H9 (cell line): ENCODE measurements at regions not wholly inside any gene's neighbourhood (a gene's known extent, or its start where the extent isn't known, plus 50 kb on each side); places are given as distances from the start of the nearest gene placed in this dataset.
"Not testable (repeated sequence)": the region's sequence is repeated elsewhere in the genome, so short reads cannot be mapped to it uniquely, and the experiment has no call there.

Experiments
- DNase-seq: peaks from one replicate; pipeline ENCODE4 v3.0.0-alpha.2; 2017
- H2AFZ ChIP-seq: one replicate; pipeline ENCODE4 v1.6.1; 2013; ENCODE audit warnings: mild to moderate bottlenecking, low read length, control low read depth, moderate library complexity
- H2AK5ac ChIP-seq: 2 replicates; pipeline ENCODE4 v1.6.1; 2013; ENCODE audit warnings: low read length, control low read depth, mixed read lengths; ENCODE audit not compliant: insufficient read length
- H2BK120ac ChIP-seq: one replicate; pipeline ENCODE4 v1.6.1; 2013; ENCODE audit warnings: low read depth, mild to moderate bottlenecking, low read length, control low read depth, inconsistent platforms; ENCODE audit not compliant: poor library complexity, severe bottlenecking
- H2BK12ac ChIP-seq: 2 replicates; pipeline ENCODE4 v1.6.1; 2013; ENCODE audit warnings: low read length, control low read depth, mixed read lengths, low read depth; ENCODE audit not compliant: insufficient read length
- H2BK15ac ChIP-seq: 2 replicates; pipeline ENCODE4 v1.6.1; 2013; ENCODE audit warnings: low read depth, low read length, control low read depth
- H2BK20ac ChIP-seq: one replicate; pipeline ENCODE4 v1.6.1; 2013; ENCODE audit warnings: low read depth, mild to moderate bottlenecking, low read length, control low read depth, inconsistent platforms; ENCODE audit not compliant: poor library complexity, severe bottlenecking
- H2BK5ac ChIP-seq: 2 replicates; pipeline ENCODE4 v1.6.1; 2013; ENCODE audit warnings: low read length, control low read depth, mixed read lengths; ENCODE audit not compliant: insufficient read length
- H3K14ac ChIP-seq: 2 replicates; pipeline ENCODE4 v1.6.1; 2013; ENCODE audit warnings: low read length, control low read depth; ENCODE audit not compliant: insufficient read depth
- H3K18ac ChIP-seq: 2 replicates; pipeline ENCODE4 v1.6.1; 2013; ENCODE audit warnings: low read depth, mild to moderate bottlenecking, mixed read lengths, low read length, control low read depth; ENCODE audit not compliant: insufficient read length
- H3K23ac ChIP-seq: 2 replicates; pipeline ENCODE4 v1.6.1; 2013; ENCODE audit warnings: low read length, control low read depth, mixed read lengths, low read depth; ENCODE audit not compliant: insufficient read length
- H3K23me2 ChIP-seq: 2 replicates; pipeline ENCODE4 v1.6.1; 2013; ENCODE audit warnings: low read depth, mild to moderate bottlenecking, mixed read lengths, low read length, control low read depth; ENCODE audit not compliant: insufficient read length, poor library complexity, severe bottlenecking
- H3K27ac ChIP-seq: 2 replicates; pipeline ENCODE4 v1.5.1; 2013; ENCODE audit warnings: low read length, control low read depth, mixed read lengths, low read depth; ENCODE audit not compliant: insufficient read length
- H3K27me3 ChIP-seq: 2 replicates; pipeline ENCODE4 v1.6.1; 2013; ENCODE audit warnings: low read length, control low read depth, inconsistent platforms; ENCODE audit not compliant: insufficient read depth
- H3K4ac ChIP-seq: 2 replicates; pipeline ENCODE4 v1.6.1; 2013; ENCODE audit warnings: low read depth, mild to moderate bottlenecking, control low read depth, inconsistent platforms, low read length, moderate library complexity
- H3K4me1 ChIP-seq: 2 replicates; pipeline ENCODE4 v1.6.1; 2013; ENCODE audit warnings: low read length, control low read depth, inconsistent platforms; ENCODE audit not compliant: insufficient read depth
- H3K4me2 ChIP-seq: 2 replicates; pipeline ENCODE4 v1.6.1; 2013; ENCODE audit warnings: low read length, control low read depth, mixed read lengths; ENCODE audit not compliant: insufficient read length, insufficient read depth
- H3K56ac ChIP-seq: 2 replicates; pipeline ENCODE4 v1.6.1; 2013; ENCODE audit warnings: low read depth, mild to moderate bottlenecking, mixed read lengths, low read length, control low read depth; ENCODE audit not compliant: insufficient read length
- H3K79me1 ChIP-seq: 2 replicates; pipeline ENCODE4 v1.6.1; 2013; ENCODE audit warnings: low read depth, mild to moderate bottlenecking, moderate library complexity, low read length, control low read depth, inconsistent platforms; ENCODE audit not compliant: insufficient read depth, poor library complexity, severe bottlenecking
- H3K79me2 ChIP-seq: 2 replicates; pipeline ENCODE4 v1.6.1; 2013; ENCODE audit warnings: low read length, control low read depth, inconsistent platforms; ENCODE audit not compliant: insufficient read depth
- H3K9ac ChIP-seq: 2 replicates; pipeline ENCODE4 v1.6.1; 2013; ENCODE audit warnings: low read length, control low read depth, mixed read lengths; ENCODE audit not compliant: insufficient read length; ENCODE audit errors: extremely low read depth
- H3K9me3 ChIP-seq: one replicate; pipeline ENCODE4 v1.6.1; 2013; ENCODE audit warnings: low read depth, low read length, inconsistent platforms; ENCODE audit not compliant: control insufficient read depth
- H3T11ph ChIP-seq: one replicate; pipeline ENCODE4 v1.6.1; 2013; ENCODE audit warnings: mild to moderate bottlenecking, low read length, control low read depth, inconsistent platforms
- H4K20me1 ChIP-seq: one replicate; pipeline ENCODE4 v1.6.1; 2013; ENCODE audit not compliant: control insufficient read depth, insufficient read length, insufficient read depth
- H4K5ac ChIP-seq: 2 replicates; pipeline ENCODE4 v1.6.1; 2013; ENCODE audit warnings: low read depth, mild to moderate bottlenecking, mixed read lengths, low read length, control low read depth; ENCODE audit not compliant: insufficient read length
- H4K8ac ChIP-seq: replicated peaks from 2 replicates; pipeline ENCODE4 v1.6.1; 2013; ENCODE audit warnings: low read length, control low read depth, mixed read lengths, low read depth; ENCODE audit not compliant: insufficient read length
- H4K91ac ChIP-seq: 2 replicates; pipeline ENCODE4 v1.6.1; 2013; ENCODE audit warnings: low read depth, mild to moderate bottlenecking, moderate library complexity, mixed read lengths, low read length, control low read depth; ENCODE audit not compliant: insufficient read length
- H3K27ac Mint-ChIP-seq, 3 experiments: 2 replicates in 2 of 3; 3 replicates in 1 of 3; pipeline ENCODE4 v1.8.0; 2020 to 2021; ENCODE audit warnings: mixed read lengths in 3 of 3, mild to moderate bottlenecking in 1 of 3, moderate library complexity in 1 of 3
- H3K27me3 Mint-ChIP-seq: 2 replicates; pipeline ENCODE4 v1.8.0; 2021; ENCODE audit warnings: low read depth, mild to moderate bottlenecking, moderate library complexity, mixed read lengths
- H3K36me3 Mint-ChIP-seq, 3 experiments: 2 replicates in 2 of 3; 3 replicates in 1 of 3; pipeline ENCODE4 v1.8.0; 2020 to 2021; ENCODE audit warnings: low read depth in 3 of 3, mixed read lengths in 3 of 3; ENCODE audit not compliant: insufficient read depth in 1 of 3
- H3K4me1 Mint-ChIP-seq, 2 experiments: 2 replicates each; pipeline ENCODE4 v1.8.0; 2020; ENCODE audit warnings: mixed read lengths in 2 of 2
- H3K4me3 Mint-ChIP-seq, 2 experiments: 2 replicates in 1 of 2; 3 replicates in 1 of 2; pipeline ENCODE4 v1.8.0; 2020 to 2021; ENCODE audit warnings: mild to moderate bottlenecking in 2 of 2, mixed read lengths in 2 of 2, moderate library complexity in 1 of 2
- H3K9me3 Mint-ChIP-seq, 2 experiments: 2 replicates in 1 of 2; 3 replicates in 1 of 2; pipeline ENCODE4 v1.8.0; 2020; ENCODE audit warnings: mild to moderate bottlenecking in 2 of 2, mixed read lengths in 2 of 2, moderate library complexity in 1 of 2
- CTCF ChIP-seq: fragments of 200-600 bp; sonication (generic); conservative IDR thresholded peaks from 3 replicates; pipeline ENCODE4 v1.8.0; 2021; ENCODE audit warnings: antibody characterized with exemption, mild to moderate bottlenecking
- WGBS: extraction: QIAGEN DNeasy Blood & Tissue Kit; methylation state at CpG from one replicate; pipeline ENCODE4 v1.1.7; 2013; ENCODE audit warnings: missing lambda C conversion rate, low lambda C conversion rate, mixed read lengths; ENCODE audit not compliant: insufficient read length; ENCODE audit errors: extremely low coverage; 5-methylcytosine and 5-hydroxymethylcytosine counted together

GRCh38 chr3:759106-759505 is 333.7 kb upstream of the CNTN6 start:
- Histone ChIP-seq H3K9me3 (no peaks in the 10 kb centered on the region), H3K56ac (no peak overlapping the region), H3K23me2 (no peaks in the 10 kb centered on the region), H3K18ac (no peak overlapping the region), H2AK5ac (no peak overlapping the region), H2BK20ac (no peak overlapping the region), H3K23ac (no peak overlapping the region), H3T11ph (no peak overlapping the region), H3K27me3 (no peaks in the 10 kb centered on the region), H4K91ac (no peak overlapping the region), H3K79me2 (no peaks in the 10 kb centered on the region), H3K9ac (no peak overlapping the region), H2BK5ac (no peak overlapping the region), H4K8ac (no peak overlapping the region), H3K79me1 (no peaks in the 10 kb centered on the region), H2AFZ (no peak overlapping the region), H2BK120ac (no peak overlapping the region), H3K4ac (no peak overlapping the region), H4K20me1 (no peaks in the 10 kb centered on the region), H3K27ac (no peak overlapping the region), H2BK15ac (no peak overlapping the region), H4K5ac (no peak overlapping the region), H3K4me1 (no peaks in the 10 kb centered on the region), H2BK12ac (no peak overlapping the region), H3K14ac (no peak overlapping the region), H3K4me2 (no peak overlapping the region)
- no peak for TF ChIP-seq CTCF
- peaks cover 0 to 2% of the 10 kb centered on the region in 2 experiments; a peak in 2 of 5 replicates for H3K9me3 Mint-ChIP-seq
- no peak overlapping the region for H3K27ac Mint-ChIP-seq
- no peak for DNase-seq
- H3K4me3 Mint-ChIP-seq = no peak overlapping the region
- H3K27me3 Mint-ChIP-seq = peaks cover 1% of the 10 kb centered on the region; the same call in 1 of the 2 replicates
- H3K4me1 Mint-ChIP-seq = no peaks in the 10 kb centered on the region
- H3K36me3 Mint-ChIP-seq = peaks cover 0 to 4% (median 0%) of the 10 kb centered on the region in 3 experiments; a peak in 2 of 7 replicates

- H2BK120ac ChIP-seq, H3K4me1 ChIP-seq, H3K79me1 ChIP-seq, H3K9me3 ChIP-seq, H3K4me1 Mint-ChIP-seq, H4K8ac ChIP-seq, H4K5ac ChIP-seq, H3K27ac Mint-ChIP-seq, H3K9ac ChIP-seq, H2AFZ ChIP-seq, H2BK5ac ChIP-seq, H3K27ac ChIP-seq, H3T11ph ChIP-seq, H2BK20ac ChIP-seq, H2BK12ac ChIP-seq, H3K18ac ChIP-seq, H3K9me3 Mint-ChIP-seq, H4K91ac ChIP-seq, H3K4me2 ChIP-seq, H3K23me2 ChIP-seq, H3K4ac ChIP-seq, H2AK5ac ChIP-seq, H3K79me2 ChIP-seq, H3K23ac ChIP-seq, H2BK15ac ChIP-seq, H3K27me3 Mint-ChIP-seq, H3K4me3 Mint-ChIP-seq, H3K56ac ChIP-seq, H4K20me1 ChIP-seq, H3K36me3 Mint-ChIP-seq, H3K14ac ChIP-seq, DNase-seq, H3K27me3 ChIP-seq: not testable (repeated sequence)
- no CpG with 5 or more reads among the region's 3 CpGs for WGBS
Observed at GRCh38 chr3:773433-773832, 319.4 kb upstream of the CNTN6 start.
